OCI-M2 (cell line): ENCODE measurements at regions not wholly inside any gene's neighbourhood (a gene's known extent, or its start where the extent isn't known, plus 50 kb on each side); places are given as distances from the start of the nearest gene placed in this dataset.

Experiments used
- DNase-seq: peaks from one replicate; lab custom pipeline; 2025; ENCODE audit not compliant: unreplicated experiment; lab: John Stamatoyannopoulos, UW

DNA sequence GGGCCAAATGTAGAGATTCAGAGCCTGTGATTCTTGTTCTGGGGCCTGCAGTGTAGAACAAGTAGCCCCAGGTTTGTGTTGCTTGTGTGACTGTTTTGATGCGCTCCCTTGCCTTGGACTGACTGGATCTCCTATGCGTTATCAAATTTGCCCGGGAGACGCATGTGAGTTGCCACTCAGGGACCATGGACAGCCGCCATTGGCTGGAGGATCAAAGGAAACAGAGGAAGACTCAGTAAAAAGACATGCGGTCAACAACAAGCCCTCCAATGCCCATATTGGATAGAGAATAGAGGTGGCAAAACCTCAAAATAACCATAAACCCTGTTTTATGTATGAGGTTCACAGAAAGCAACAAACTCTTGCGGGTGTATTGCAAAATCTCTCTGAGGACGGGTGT, 327.5 kb upstream of the IGFBP7 start:
- DNase-seq, result no peak

DNA sequence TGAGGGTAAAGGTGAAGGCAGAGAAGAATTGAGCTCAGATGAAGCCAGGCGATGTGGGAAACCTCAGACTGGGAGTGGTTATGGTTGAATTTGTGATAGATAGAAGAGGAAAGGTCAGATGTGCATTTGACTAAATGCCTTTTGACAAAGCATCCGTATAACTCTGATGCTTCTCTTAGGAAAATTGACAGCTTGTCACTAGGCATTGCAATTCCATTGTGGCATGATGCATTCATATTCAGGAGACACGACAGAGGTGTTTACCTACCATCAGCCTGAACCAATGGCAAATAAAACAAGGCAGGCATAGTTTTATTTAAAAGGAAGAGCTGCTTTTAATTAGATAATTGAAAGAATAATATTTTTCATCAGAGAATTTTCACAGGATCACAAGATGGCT, 325.1 kb upstream of the IGFBP7 start:
- no peak for DNase-seq

DNA sequence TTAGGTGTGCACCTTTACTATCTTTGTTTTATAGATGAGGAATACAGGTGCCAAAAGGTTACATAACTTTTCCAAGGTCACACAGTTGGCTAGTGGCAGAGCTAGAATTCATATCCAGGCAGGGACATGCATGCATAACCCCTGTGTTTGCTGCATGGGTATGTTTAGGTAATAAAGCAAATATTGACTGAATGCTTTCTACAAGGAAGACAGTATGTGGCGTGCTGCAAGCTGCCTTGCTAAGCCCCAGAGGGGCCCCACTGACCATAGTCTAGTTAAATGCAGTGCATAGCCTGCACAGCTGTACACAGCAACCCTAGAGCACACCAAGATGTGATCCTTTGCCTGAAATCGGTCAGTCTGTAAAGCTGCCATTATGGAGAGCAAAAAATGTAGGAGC, 320.5 kb upstream of the IGFBP7 start:
- DNase-seq, result no peak

DNA sequence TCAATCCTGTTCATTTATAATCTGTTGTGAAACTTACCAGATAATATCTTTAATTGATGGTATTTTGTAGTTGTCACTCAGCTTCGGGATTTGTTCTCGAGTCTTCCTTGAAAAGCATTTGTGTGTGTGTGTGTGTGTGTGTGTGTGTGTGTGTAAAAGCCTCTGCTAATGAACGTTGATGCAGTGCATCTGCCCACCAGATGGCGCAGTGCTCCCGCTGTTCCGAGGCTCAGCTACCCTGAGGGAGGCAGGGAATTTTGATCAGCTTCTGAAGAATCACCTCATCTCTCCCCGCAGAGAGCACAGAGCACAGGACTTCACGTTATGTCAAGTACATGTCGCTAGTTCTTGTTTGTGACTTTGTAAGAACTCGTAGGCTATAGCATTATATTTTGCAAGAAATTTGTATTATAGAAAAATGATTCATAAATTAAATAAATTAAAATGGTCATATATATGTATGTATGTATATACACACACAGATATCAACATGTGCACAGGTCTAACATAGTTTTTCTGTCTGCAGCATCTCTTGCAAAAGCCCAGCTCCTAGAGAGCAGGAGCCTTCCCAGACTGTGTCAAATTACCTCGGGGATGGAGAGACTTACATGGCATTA, 316.7 kb upstream of the IGFBP7 start:
- no peak for DNase-seq

DNA sequence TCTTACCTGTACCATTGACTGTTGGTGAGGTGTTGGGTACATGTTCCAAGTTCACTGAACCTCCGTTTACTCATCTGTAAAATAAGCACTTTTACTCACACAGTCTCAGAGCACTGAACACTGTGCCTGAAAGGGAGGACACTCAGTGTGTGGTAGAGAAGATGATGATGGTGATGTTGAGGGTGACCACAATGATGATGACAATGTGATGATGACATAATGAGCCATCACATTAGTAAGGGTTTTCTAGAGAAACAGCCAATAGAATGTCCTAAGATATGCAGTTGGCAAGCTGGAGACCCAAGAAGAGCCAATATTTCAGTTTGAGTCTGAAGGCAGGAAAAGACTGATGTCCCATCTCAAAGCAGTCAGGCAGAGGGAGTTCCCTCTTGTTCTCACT, 315.4 kb upstream of the IGFBP7 start:
- DNase-seq, result no peak

DNA sequence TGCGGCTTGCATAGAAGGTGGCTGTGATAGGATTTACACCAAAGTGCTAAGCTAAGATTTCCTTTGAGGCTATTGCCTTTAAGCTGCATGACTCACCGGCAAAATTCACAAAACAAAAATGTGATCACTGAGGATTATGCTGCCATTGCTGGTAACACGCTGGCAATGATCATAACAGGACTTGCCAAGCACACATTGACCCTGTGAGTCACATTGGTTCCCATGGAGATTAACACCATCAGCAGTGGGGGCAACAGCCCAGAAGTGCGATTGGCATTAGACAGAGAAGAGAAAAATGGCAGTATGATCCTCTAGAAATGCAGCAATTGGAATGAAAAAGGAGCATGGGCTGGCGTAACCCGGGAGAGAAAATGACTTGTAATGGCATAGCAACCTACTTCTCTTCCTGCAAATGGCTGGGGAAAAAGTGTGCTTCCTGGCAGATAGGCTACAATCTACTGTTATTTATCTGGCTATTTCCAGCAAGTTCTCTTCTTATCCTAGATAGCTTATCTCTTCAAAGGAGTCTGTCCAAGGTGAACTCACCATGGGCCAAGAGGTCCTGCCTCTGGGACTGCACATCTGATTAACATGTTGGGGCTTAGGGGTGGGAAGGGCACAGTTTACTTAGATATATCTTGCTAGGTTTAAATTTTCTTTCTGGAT, 314.2 kb upstream of the IGFBP7 start:
- DNase-seq, result no peak

DNA sequence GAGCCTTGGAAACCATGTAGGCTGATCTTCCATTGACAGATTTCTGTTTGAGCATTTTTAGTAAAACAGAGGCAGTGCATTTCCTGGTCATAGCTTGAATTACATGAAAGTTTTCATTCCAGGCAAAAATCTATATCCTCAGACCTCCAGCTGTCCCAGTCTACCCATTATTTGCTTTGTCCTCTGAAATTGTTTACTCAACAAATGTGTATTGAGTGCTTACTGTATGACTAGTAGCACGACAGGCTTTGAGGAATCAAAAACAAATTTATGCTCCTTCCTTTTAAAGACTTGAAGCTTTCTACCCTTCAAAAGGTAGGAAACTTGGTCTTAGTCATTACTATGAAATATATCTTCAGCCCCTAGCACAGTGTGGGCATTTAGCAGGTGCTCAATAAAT, 307.9 kb upstream of the IGFBP7 start:
- DNase-seq, result no peak

DNA sequence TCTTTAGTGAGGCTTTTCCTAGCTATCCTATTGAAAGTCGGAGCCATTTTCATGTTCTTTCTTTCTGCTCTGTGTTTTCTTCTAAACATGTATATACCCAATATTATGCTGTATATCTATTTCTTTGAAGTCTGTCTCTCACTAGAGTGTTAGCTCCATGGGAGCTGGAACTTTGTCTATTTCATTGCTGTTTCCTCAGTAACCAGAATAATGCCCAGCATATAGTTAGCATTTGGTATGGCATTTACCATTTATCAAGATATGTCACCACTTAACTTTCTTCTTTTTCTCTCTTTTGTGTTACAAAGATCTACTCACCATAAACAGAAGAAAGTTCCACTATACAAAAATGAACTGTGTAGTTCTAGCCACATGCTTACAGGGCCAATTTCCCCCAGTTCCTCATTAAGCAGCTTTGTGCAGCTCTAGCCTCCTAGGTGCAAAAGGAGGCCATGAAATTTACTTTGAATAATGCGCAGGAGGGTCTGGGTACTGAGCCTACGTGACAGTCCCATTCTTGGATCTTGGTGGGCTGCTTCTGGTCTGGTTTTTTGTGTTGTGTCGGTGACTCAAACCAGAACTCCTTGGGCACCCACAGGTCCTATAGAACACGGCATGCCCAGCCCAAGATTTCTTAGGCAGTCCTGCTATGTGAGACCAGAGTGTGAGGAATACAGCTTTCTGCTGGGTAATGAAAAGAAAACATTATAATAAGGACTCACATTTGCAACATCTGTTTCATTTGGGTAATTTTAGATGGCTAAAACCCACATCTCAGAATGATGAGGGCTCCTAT, 302.3 kb upstream of the IGFBP7 start:
- no peak for DNase-seq

DNA sequence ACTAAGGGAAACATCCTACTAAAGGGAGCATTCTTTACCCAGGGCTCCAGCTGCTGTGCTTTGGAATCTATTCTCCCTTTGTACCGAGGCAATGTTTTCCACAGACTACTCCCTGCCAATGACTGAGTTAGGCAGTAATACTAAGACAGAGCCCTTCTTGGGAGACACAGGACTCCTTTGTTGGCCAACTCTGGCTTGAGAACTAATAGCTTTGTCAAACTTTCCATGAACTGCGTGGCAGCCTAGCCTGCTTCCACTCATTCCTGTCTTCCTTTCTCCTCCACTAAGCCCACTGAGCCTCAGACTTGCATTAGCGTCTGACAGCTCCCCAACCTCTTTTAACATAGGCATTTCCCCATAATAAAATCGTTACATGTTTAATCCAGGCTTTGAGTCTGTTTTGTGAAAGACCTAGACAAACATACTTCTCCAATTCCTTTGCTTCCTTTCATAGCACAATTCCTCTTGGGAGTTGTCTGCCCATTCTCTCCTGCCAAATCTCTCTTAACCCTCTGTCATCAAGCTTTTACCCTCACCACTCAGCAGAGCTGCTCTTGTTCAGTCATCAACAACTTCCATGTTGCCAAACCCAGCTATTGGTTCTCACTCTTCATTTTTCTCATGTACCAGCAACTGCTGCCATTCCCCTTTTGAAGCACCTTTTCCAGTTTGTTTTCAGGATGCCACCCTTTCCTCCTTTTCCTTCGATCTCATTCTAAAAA, 300.3 kb upstream of the IGFBP7 start:
- no peak for DNase-seq

DNA sequence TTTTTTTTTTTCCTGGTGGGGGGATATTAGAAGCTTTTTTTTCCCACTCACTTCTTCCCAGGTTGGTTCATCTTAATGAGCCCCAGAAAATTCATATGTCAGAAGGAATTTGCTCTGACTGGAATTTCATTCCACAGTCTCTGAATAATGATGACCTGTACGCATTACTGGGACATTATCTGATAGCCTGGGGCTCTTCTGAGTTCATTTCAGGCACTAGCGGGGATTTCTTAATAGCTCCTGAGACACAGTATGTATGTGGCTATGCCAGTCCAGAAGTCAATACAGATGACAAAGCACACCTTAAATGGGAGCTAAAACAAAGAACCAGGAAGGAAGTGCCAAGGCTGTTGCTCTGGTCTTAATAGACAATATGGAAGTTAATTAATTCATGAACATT, 295.2 kb upstream of the IGFBP7 start:
- DNase-seq, result no peak

DNA sequence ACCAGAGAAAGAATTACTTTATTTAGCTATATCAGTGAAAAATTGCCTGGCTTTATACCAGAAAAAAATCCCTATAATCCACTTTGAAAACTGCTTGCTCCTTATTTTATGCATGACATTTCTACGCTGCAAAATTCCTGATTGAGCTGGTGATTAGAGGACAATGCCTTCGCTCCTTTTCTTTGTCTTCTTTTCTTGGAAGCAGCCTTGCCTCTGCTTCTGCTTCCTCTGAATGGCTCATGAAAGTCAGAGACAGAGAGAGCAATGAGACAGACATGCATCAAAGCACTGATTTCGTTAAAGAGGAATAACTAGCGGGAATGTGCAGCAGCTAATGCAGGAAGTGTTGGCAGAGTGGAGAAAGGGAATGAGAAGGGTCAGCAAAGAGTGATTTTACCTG, 294.3 kb upstream of the IGFBP7 start:
- no peak for DNase-seq

DNA sequence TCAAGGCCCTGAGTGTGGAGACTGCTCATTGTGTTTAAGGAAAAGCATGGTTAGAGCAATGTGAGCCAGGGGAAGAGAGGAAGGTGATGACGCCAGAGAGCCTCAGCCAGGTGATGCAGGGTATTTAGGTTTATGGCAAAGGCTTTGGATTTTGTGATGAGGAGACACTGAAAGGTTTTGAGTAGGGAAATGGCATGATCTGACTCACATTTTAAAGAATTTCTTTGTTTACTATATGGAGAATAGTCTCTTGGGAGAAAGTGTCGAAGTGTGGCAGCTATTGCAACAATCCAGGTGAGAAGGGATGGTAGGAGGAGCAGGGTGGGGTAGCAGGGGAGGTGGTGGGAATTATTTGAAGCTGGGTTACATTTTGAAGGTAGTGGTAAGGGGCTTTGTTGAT, 293.4 kb upstream of the IGFBP7 start:
- DNase-seq, result no peak

DNA sequence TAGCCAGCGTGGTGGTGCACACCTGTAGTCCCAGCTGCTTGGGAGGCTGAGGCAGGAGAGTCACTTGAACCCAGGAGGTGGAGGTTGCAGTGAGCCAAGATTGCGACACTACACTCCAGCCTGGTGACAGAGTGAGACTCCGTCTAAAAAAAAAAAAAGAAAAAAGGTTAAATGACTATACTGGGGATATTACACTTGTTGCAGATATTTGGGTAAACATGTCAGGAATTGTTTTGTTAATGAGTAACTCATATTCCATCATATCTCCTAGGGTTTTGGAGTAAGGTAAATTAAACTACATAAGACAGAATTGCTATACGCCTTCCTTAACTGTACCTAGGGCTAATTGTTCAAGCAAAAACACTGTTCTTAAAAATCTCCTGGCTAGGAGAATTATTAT, 291.4 kb upstream of the IGFBP7 start:
- no peak for DNase-seq

DNA sequence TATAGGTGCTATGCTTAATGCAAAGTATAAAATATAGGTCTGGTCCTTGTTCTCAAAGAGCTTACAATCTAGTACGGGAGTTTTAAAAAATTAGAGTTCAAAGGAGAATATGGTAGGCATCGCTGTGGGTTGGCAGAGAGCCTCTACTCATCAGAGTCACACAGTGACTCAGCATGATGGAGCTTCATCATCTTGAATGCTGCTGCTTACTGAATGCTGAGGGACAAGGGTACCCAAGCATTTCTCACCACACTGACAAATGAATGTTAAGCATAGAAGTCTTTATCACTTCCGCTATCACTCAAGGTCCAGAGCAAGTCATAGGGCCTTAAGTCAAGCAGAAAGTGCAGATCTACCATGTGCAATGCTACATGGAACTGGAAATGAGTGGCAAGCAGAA, 268.6 kb upstream of the IGFBP7 start:
- DNase-seq, result no peak

DNA sequence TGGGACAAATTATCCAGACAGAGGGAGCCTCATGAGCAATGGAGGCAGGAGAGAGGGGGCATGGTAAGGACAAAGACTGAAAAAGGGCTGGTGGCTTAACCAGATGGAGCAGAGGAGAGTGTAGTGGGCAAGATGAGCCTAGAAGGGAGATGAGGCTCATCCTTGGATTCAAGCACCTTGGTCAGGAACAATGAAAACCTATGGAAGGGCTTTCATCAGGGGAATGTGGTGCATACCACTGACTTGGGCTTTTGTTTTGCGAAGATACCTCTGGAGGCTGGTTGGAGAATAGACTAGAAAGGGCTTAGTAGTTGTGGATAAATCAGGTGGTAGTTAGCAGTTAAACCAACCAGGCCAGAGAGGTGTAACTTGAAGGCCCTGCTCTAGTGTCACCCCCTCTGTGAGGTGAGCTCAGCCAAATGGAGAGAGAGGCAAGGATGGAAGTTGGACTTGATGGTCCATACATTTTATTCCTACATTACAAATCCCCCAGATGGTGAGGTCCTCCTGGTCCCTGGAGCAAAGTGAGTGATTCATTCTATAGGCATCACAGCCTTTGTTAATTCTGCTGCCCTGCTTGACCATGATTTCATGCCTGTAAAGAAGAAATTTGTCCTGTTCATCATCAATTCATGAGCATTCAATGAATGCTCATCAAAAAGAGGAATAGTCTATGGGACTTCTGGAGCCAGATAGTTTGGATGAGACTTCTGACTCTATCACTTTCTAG, 264.8 kb upstream of the IGFBP7 start:
- DNase-seq, result no peak

DNA sequence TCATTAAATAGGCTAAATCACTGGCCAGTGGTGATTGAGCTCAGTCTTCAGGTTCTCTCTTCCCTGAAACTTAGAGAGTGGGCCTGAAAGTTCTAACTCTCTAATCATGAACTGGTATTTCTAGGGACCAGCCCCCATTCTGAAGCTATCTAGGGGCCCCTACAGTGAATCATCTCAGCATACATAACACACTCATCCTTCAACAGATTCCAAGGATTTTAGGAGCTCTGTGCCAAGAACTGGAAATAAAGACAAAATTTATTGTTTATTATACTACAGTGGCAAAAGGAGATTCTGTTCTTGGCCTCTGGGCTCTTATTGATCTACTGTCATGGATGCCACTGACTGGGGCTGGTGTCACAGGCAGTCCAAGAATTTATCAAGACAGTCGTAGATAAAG, 263.8 kb upstream of the IGFBP7 start:
- no peak for DNase-seq

DNA sequence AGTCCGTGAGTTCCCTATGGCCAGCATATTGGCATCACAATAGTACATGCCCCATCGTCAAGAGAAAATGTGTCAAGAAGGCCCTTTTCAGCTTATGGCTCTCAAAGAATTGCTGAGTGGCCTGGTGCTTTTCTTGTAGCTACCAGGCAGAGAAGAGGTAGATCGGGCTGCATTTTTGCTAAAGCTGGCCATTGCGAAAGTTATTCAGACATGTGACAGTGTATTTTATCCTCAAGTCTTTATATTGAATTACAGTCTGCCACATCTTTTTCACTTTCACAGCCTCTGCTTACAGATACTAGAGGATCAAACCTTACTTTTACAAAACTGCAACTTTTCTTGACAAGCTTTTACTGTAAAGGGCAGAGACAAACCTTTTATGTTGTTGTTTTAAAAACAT, 261.5 kb upstream of the IGFBP7 start:
- DNase-seq, result no peak

DNA sequence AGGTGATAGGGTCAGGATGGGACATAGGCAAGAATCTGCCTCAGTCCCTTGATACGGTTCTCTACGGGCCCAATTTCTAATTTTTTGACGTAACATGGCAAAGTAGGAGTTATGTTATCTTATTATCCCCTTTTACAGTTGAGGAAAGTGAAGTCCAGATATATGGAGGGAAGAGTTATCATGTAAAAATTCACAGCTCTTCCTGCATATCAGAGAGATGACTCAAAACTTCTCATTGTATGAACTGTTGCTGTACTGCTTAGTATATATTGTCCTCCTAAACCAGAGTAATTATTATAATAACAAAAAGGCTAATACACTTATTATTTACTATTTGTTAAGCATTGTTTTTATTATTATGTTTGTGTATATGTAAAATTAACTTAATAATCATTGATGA, 260.5 kb upstream of the IGFBP7 start:
- no peak for DNase-seq

DNA sequence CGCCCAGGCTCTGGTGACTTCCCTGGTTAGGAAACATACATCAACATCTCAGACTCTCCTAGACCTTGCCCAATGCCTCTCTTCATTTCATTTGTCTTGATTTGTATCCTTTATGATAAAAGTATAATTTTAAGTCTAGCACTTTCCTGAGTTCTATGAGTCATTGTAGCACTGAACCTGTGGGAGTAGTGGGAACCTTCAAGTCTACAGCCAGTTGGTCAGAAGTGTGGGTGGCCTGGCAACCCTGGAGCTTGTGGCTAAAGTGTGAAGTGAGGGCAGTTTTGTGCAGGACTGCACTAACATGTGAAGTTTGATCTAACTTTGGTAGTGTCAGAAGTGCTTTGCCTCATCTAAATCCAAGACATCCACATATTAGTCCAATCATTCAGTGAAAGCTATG, 259.3 kb upstream of the IGFBP7 start:
- DNase-seq, result no peak

DNA sequence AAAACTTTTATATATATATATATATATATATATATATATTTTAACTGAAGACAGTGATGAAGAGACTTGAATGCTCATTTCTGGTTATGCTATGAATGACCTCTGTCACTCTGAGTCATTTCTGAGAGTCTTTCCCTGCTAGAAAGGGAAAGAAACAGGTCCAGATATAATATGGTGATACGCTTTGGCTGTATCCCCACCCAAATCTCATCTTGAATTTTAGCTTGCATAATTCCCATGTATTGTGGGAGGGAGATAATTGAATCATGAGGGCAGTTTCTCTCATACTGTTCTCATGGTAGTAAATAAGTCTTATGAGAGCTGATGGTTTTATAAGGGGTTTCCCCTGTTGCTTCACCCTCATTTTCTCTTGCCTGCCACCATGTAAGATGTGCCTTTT, 254.1 kb upstream of the IGFBP7 start:
- no peak for DNase-seq

DNA sequence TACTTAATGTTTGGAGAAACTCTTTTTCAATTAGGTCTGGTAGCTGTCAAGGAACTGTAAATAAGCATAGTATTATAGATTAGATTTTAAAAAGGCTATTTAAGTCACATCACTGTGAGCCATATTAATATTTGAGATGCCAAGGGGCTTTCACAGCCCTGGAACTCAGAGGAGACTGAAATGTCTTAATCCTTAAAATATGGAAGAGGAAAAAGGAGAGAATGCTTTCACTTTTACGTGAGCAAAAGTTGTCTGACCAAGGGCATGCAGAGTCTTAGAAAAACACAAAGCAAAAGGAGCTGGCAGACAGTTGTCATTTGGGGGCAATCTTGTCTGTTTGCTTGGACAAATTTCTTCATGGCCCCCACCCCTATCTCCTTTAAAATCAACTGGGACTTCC, 253.2 kb upstream of the IGFBP7 start:
- no peak for DNase-seq
